Panc1 (cell line): ENCODE measurements at regions not wholly inside any gene's neighbourhood (a gene's known extent, or its start where the extent isn't known, plus 50 kb on each side); places are given as distances from the start of the nearest gene placed in this dataset.

Experiments used
- ATAC-seq: fragments of 200-7000 bp; cut with Tn5 transposase; 2 replicates; pipeline ENCODE4 v1.9.1; 2020; ENCODE audit warnings: mild to moderate bottlenecking, moderate library complexity
- BruUV-seq: library from RNA; stranded (reverse); fragments of 400-500 nt; replicated peaks from 2 replicates; lab custom pipeline; 2021; lab: Mats Ljungman, UMichigan
- CTCF ChIA-PET: fragments of 300-600 bp; sonication (Branson Sonifier 250); formaldehyde crosslinking; loops from one replicate; lab custom pipeline; 2022; ENCODE audit warnings: antibody characterized with exemption; lab: Charles Lee
- POLR2A ChIA-PET: fragments of 300-600 bp; sonication (Branson Sonifier 250); formaldehyde crosslinking; loops from one replicate; lab custom pipeline; 2022; ENCODE audit warnings: antibody characterized with exemption; lab: Charles Lee
- DNase-seq: peaks from one replicate; pipeline ENCODE4 v3.0.0-alpha.2; 2010; ENCODE audit warnings: low read depth, low spot score
- H3K27ac ChIP-seq: 2 replicates; pipeline ENCODE4 v1.5.1; 2011; ENCODE audit warnings: mild to moderate bottlenecking, low read length, inconsistent platforms
- H3K27me3 ChIP-seq: fragments of 200-500 bp; sonication (Bioruptor generic); 2 replicates; pipeline ENCODE4 v1.6.0; 2014; ENCODE audit warnings: low read length, inconsistent platforms; ENCODE audit not compliant: control insufficient read depth, insufficient read depth
- H3K36me3 ChIP-seq: fragments of 200-500 bp; sonication (Bioruptor generic); 2 replicates; pipeline ENCODE4 v1.5.1; 2014; ENCODE audit warnings: inconsistent platforms, mild to moderate bottlenecking, low read length, moderate library complexity; ENCODE audit not compliant: control insufficient read depth, insufficient read depth
- H3K4me1 ChIP-seq: 2 replicates; pipeline ENCODE4 v1.5.1; 2011; ENCODE audit warnings: inconsistent platforms, mild to moderate bottlenecking, low read length, moderate library complexity; ENCODE audit not compliant: control insufficient read depth, insufficient read depth
- H3K4me3 ChIP-seq, 2 experiments: 2 replicates each; pipeline ENCODE4 v1.5.1; 2011 to 2012; ENCODE audit warnings: low read depth in 2 of 2, low read length in 2 of 2, mild to moderate bottlenecking in 2 of 2, inconsistent platforms in 1 of 2, moderate library complexity in 1 of 2
- H3K9me3 ChIP-seq: fragments of 200-500 bp; sonication (Bioruptor generic); 2 replicates; pipeline ENCODE4 v1.5.1; 2014; ENCODE audit warnings: low read depth, mild to moderate bottlenecking, inconsistent platforms, low read length, moderate library complexity; ENCODE audit not compliant: control insufficient read depth, insufficient read depth
- POLR2AphosphoS5 ChIP-seq: IDR thresholded peaks from 2 replicates; pipeline ENCODE4 v1.6.1; 2012; ENCODE audit warnings: mild to moderate bottlenecking, low read depth, low read length, moderate library complexity
- SIN3A ChIP-seq: IDR thresholded peaks from 2 replicates; pipeline ENCODE4 v1.6.1; 2012; ENCODE audit warnings: low read depth, mild to moderate bottlenecking, low read length, moderate library complexity, borderline replicate concordance; ENCODE audit not compliant: insufficient read depth
- TCF7L2 ChIP-seq: IDR thresholded peaks from 2 replicates; pipeline ENCODE4 v1.6.1; 2011; ENCODE audit warnings: mild to moderate bottlenecking, low read depth, low read length, inconsistent platforms
- in situ Hi-C: cut with HindIII; loops from 2 replicates; pipeline ENCODE4 v1.10.0; 2016; ENCODE audit warnings: low sequenced_read_pairs, low pct_unique_long_range_greater_than_20kb
- intact Hi-C: fragments of 100-400 bp; cut with micrococcal nuclease; formaldehyde crosslinking; loops from one replicate; pipeline ENCODE4 v1.10.0; 2022; ENCODE audit not compliant: unreplicated experiment
- TF ChIP-seq, protein P1 (sequence below): fragments of 450-650 bp; IDR thresholded peaks from 2 replicates; pipeline ENCODE4 v1.5.1; 2017; ENCODE audit warnings: mild to moderate bottlenecking
- TF ChIP-seq, protein P2 (sequence below), 2 experiments: IDR thresholded peaks; 2 replicates each; pipeline ENCODE4 v1.6.1; 2011 to 2012; ENCODE audit warnings: low read depth in 2 of 2, control low read depth in 1 of 2, low read length in 1 of 2, mild to moderate bottlenecking in 1 of 2, moderate library complexity in 1 of 2; ENCODE audit not compliant: insufficient read depth in 1 of 2

DNA sequence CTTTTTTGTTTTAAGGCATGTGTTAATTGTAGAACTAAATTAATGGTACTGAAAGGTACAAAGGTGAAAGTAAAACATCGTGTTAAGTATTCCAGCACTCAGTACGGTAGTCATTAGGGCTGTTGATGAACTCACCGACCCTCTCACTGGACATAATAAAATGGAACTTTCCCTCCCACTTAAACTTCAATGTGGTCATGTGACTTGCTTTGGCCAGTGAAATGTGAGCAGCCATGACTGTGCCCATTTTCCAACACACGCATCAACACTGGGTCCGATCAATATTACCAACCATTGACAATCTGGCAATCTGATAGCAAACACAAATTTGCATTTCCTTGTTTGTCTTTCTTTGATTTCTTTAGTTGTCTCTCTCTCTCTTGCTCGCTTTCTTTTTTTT lies 125.1 kb downstream of the SPP2 start:
- in situ Hi-C loops, result no loop called here
- no peak overlapping the region for H3K4me3 ChIP-seq
- no peak for ATAC-seq
- no peaks in the 10 kb centered on the region for H3K27me3 ChIP-seq
- BruUV-seq, result no TSS peak
- no peaks in the 10 kb centered on the region for H3K36me3 ChIP-seq
- ChIA-PET CTCF (no interaction called here), POLR2A (no interaction called here)
- peaks cover 6% of the 10 kb centered on the region; the same call in 1 of the 2 replicates for H3K9me3 ChIP-seq
- H3K4me1 ChIP-seq, result peaks cover 31% of the 10 kb centered on the region
- no peak for TF ChIP-seq TCF7L2
- TF ChIP-seq, protein P1, sequence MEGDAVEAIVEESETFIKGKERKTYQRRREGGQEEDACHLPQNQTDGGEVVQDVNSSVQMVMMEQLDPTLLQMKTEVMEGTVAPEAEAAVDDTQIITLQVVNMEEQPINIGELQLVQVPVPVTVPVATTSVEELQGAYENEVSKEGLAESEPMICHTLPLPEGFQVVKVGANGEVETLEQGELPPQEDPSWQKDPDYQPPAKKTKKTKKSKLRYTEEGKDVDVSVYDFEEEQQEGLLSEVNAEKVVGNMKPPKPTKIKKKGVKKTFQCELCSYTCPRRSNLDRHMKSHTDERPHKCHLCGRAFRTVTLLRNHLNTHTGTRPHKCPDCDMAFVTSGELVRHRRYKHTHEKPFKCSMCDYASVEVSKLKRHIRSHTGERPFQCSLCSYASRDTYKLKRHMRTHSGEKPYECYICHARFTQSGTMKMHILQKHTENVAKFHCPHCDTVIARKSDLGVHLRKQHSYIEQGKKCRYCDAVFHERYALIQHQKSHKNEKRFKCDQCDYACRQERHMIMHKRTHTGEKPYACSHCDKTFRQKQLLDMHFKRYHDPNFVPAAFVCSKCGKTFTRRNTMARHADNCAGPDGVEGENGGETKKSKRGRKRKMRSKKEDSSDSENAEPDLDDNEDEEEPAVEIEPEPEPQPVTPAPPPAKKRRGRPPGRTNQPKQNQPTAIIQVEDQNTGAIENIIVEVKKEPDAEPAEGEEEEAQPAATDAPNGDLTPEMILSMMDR, result no peak
- TF ChIP-seq, protein P2, sequence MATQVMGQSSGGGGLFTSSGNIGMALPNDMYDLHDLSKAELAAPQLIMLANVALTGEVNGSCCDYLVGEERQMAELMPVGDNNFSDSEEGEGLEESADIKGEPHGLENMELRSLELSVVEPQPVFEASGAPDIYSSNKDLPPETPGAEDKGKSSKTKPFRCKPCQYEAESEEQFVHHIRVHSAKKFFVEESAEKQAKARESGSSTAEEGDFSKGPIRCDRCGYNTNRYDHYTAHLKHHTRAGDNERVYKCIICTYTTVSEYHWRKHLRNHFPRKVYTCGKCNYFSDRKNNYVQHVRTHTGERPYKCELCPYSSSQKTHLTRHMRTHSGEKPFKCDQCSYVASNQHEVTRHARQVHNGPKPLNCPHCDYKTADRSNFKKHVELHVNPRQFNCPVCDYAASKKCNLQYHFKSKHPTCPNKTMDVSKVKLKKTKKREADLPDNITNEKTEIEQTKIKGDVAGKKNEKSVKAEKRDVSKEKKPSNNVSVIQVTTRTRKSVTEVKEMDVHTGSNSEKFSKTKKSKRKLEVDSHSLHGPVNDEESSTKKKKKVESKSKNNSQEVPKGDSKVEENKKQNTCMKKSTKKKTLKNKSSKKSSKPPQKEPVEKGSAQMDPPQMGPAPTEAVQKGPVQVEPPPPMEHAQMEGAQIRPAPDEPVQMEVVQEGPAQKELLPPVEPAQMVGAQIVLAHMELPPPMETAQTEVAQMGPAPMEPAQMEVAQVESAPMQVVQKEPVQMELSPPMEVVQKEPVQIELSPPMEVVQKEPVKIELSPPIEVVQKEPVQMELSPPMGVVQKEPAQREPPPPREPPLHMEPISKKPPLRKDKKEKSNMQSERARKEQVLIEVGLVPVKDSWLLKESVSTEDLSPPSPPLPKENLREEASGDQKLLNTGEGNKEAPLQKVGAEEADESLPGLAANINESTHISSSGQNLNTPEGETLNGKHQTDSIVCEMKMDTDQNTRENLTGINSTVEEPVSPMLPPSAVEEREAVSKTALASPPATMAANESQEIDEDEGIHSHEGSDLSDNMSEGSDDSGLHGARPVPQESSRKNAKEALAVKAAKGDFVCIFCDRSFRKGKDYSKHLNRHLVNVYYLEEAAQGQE (IDR thresholded peaks at IDR 0.05; ENCODE audit: insufficient read depth in 1 of 2, low read depth in 2 of 2, low read length in 1 of 2), result no peak
- no peak for DNase-seq
- intact Hi-C loops, result no loop called here
- H3K27ac ChIP-seq, result peak overlapping the region; percentile 48

DNA sequence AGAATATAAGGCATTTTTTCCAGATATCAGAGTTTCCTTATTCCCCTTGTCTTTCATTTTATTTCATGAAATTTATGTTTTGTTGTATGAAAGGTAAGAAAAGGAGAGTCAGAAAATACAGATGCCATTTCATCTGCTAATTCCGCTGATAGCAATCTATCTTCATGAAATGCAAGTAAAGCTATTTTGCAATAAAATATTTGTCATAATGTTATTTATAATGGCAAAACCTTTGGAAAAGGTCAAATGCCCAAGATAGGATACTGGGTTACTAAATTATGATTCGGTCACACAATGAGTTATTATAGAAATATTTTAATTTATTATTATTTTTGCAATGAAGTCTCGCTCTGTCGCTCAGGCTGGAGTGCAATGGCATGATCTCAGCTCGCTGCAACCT lies 124.2 kb downstream of the SPP2 start:
- ChIA-PET CTCF (no interaction called here), POLR2A (interaction anchor here (0.6 kb wide), 1 partner anchor 11 kb away, joined by 3 read pairs; no protein-coding TSS in a partner anchor)
- intact Hi-C loops (no loop called here), in situ Hi-C loops (no loop called here)
- no peaks in the 10 kb centered on the region for H3K36me3 ChIP-seq
- BruUV-seq, result no TSS peak
- H3K4me3 ChIP-seq, result no peak overlapping the region
- TF ChIP-seq TCF7L2 (no peak), POLR2AphosphoS5 (no peak), SIN3A (no peak)
- no peak for ATAC-seq
- peak overlapping the region; percentile 72 for H3K27ac ChIP-seq
- H3K9me3 ChIP-seq, result peaks cover 6% of the 10 kb centered on the region; the same call in 1 of the 2 replicates
- H3K4me1 ChIP-seq, result peaks cover 30% of the 10 kb centered on the region
- H3K27me3 ChIP-seq, result no peaks in the 10 kb centered on the region
- DNase-seq, result no peak

DNA sequence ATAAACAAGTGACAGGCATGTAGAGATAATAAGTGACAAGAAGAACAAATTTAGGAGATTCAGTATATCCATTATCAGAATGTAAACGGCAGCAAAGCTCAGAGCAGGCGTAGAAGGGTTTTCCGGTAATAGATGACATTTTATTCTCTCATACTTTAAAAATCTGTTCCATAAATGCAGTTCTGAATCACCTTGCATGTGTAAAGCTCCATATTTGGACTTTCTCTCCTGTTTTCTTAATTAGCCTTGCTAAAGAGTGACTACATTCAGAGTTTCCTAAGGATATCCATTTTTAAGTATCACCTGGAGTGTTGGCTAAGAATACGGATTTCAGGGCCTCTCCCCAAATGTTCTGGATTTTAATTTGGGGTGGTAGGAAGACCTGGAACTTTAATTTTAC lies 122.0 kb downstream of the SPP2 start:
- peak overlapping the region; percentile 60; the same call in 1 of the 2 replicates for H3K27ac ChIP-seq
- intact Hi-C loops (no loop called here), in situ Hi-C loops (no loop called here)
- peaks cover 22% of the 10 kb centered on the region for H3K4me1 ChIP-seq
- peaks cover 6% of the 10 kb centered on the region; the same call in 1 of the 2 replicates for H3K9me3 ChIP-seq
- H3K4me3 ChIP-seq, result no peak overlapping the region
- ATAC-seq (no peak), DNase-seq (no peak)
- no peaks in the 10 kb centered on the region for H3K27me3 ChIP-seq
- TF ChIP-seq, protein P1, result no peak
- TF ChIP-seq TCF7L2, result no peak
- TF ChIP-seq, protein P2 (IDR thresholded peaks at IDR 0.05; ENCODE audit: insufficient read depth in 1 of 2, low read depth in 2 of 2, low read length in 1 of 2), result no peak
- TF ChIP-seq SIN3A, result no peak
- TF ChIP-seq POLR2AphosphoS5, result no peak
- CTCF ChIA-PET, result no interaction called here
- no peaks in the 10 kb centered on the region for H3K36me3 ChIP-seq
- POLR2A ChIA-PET, result no interaction called here
- BruUV-seq, result no TSS peak
